ENCODE measurements at regions not wholly inside any gene's neighbourhood (a gene's known extent, or its start where the extent isn't known, plus 50 kb on each side); places are given as distances from the start of the nearest gene placed in this dataset.

DNA sequence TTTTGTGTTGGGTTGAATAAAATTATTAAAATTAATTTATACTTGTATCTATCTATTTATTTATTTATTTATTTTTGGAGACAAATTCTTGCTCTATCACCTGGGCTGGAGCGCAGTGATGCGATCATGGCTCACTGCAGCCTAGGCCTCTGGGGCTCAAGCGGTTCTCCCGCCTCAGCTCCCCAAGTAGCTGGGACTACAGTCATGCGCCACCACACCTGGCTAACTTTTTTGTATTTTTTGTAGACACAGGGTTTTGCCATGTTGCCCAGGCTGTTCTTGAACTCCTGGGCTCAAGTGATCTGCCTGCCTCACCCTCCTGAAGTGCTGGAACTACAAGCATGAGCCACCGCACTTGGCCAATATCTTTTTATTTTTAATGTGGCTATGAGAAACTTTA is 134.7 kb upstream of the SPDL1 start:
- DNase-seq (ENCODE audit: low read depth), result no peak

DNA sequence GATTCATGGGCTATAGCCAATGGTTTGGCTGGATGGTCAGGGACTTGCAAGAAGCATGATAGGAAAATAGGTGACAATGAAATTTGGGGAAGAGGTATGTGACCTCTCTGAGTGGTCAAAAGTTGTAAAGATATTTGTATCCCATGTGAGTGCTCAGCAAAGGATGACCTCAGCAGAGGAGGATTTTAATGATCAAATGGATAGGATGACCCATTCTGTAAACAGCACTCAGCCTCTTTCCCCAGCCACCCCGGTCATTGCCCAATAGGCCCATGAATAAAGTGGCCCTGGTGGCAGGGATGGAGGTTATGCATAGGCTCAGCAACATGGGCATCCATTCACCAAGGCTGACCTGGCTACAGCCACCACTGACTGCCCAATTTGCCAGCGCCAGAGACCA is 138.4 kb upstream of the SPDL1 start:
- no peak for DNase-seq (ENCODE audit: low read depth)

DNA sequence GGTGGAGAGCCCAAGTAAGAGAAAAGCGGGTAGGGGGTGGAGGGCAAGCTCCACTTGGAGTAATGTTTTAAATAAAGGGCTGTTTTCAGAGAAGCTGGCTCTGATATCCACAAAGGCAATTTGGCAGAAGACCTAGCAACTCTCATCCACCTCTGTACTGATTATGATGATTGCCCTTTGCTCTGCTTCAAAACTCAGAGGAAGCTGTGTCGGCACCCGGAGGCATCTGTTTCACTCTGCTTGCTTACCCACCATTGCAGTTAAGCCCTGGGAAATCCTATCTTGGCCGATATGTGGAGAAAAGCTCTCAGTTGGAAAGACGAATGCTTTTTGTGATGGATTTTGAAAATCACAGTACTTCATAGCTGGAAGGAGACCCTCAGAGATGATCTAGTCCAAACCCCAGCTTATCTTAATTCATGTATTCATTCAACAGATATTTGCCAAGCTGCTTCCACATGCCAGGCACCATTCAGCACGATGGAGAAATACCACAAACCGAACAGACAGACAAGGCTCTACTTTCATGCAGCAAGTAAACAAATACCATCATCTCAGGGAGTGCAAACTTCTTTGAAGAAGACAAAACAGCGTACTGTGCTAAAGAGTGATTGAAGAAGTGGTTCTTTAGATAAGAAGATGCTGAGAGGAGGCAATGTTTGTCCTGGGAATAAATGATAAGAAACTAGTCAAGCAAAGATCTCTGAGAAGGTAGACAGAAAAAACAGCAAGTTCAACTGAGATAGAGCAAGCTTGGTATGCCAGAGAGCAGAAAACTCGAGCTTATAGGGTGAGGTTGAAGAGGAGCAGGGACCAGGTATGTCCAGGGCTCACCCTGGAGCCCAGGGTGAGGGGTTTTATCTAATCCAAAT is 140.4 kb upstream of the SPDL1 start:
- DNase-seq (ENCODE audit: low read depth), result no peak

DNA sequence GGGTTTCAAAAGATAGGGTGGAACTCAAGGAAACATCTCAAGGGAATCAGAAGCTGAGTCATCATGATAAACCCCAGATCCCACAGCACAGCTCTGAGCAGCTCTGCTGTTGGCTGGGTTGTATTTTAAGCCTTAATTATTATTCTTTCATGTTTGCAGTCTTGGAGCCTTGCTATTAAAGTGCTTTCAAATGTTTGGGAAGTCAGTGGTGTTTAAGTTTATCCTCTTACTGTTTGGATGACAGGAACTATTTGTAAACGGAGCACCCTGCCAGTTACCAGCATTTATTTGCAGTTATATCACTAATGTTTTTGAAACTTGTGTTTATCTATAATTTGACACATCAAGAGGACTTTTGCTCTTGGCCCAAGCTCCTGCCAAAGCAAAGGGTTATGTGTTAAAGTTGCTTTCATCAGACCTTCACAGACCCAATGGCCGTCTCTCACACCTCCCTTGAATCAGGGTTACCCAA is 141.1 kb upstream of the SPDL1 start:
- DNase-seq (ENCODE audit: low read depth), result no peak

DNA sequence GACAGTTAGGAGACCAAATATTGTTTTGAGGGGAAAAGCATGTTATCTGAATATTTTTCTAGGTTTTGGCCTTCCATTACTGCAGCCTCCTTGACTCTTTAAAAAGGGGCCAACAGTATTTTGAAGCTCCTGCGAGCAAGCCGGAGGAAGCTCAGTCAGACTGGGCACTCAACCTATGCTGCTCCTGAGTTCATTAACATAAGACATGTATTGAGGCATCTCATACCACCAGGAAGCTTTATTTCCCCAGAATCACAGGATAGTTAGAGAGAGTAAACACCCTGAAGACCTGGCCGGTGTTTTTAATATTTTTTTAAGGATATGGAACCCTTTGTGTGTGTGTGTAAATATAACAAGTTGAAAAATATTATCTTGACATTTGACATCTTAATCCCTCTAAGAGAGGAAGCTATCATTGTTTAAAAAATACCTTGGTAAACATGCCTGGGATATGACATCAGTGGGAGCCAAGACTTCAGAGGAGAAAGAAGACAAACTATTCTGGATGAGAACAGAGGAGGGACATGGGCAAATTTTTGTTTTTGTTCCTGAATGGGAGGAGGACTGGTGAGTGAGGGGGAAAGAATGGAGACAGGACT is 139.3 kb upstream of the SLIT3 start:
- no peak for DNase-seq (ENCODE audit: low read depth)

DNA sequence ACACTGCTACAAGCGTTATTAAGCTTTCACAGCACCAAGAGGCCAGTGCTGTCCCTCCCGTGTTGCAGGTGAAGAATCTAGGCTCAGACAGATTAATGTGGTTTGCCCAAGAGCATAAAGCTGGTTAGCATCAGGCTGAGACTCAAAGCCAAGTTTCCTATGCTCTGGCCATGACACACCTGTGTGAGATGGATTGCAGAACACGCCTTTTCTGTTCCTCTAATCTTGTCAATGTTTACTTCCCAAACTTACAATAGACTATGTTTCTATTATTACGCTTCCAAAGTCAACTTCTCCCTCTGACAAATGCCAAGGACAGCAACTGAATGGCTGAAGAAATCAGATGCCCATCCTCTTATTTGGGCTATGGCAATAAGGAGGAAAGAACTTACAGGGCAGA is 138.4 kb upstream of the SLIT3 start:
- no peak for DNase-seq (ENCODE audit: low read depth)

DNA sequence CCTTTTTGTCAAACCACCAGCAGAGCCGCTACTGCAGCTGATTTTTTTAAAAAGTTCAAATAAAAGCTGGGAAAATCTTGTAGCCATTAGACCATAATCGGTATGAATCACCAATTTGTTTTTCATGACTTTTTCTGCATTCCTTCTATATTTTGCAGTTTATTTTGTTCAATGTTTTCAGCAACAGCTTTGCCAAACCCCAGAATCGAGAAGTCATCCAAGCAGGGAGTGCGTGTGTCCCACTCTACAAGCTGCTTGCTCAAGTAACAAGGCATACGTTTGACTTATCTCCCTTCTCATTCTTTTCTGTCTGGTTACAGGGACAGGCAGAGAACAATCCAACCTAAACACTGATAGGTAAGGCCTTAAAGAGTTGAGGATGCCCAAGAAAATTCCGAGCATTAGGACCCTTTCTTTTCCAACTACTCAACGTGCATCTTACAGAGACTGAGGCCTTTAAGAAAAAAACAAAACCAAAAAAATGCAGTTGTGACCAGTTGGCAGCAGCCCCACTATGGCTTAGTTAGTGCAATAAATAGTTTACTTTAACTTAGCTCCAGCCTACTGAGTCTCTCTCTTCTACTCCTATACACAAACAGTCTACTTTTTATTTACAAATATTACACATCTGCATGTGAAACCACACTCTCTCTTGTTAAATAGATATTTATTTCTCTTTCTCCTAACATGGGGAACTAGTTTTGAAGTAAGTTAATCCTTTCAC is 134.7 kb upstream of the SLIT3 start:
- DNase-seq (ENCODE audit: low read depth), result no peak

DNA sequence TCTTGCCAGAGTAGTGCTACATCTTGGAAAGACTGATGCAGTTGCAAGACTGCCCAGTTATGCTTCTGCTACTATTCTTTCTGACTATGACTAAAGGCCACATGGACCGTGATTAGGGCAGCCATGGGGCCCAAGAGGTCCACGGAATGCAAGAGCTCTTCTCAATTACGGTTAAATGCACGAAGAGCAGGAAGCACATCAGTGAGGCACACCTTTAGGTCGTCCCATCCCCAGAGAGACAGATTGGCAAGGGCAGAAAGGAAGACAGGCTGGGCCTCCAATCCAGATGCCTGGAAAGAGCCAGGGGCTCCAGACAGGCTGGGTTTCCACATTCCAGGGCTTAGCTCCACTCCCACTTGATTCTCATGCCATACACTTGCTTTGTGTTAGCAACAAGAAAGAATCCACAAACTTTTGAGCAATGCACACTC is 132.3 kb upstream of the SLIT3 start:
- no peak for DNase-seq (ENCODE audit: low read depth)

DNA sequence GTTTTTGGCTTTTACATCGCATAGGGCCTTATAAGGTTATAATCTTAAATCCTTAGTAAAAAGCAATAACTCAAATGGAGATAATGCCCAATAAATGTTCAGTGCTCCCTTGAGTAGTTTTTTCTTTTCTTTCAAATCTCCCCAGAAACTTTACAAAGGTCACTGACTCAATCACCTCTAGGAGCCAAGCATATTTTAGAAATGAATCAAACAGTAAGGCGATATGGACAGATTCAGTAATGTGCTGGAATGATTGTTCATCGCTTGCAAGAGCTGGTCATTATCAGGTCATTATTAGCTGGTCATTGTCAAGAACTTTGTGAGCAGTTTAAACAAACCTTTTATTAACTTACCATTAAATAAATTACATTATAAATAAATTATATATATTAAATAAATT is 130.4 kb upstream of the SLIT3 start:
- no peak for DNase-seq (ENCODE audit: low read depth)

DNA sequence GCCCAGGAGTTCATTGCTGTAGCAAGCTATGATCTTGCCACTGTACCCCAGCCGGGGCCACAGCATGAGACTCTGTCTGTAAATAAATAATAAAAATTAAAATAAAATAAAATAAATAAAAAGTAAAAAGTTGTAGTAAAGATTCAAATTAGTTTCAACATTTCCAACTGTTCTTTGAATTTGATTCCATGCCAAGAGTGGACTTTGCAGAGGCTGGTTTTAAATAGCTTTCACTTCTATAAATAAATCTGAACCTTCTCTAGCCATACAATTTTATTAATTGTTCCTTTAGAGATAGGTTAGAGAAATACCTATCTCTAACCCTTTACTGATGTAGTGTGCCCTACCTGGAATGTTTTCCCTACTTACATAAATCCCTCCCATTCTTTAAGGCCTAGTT is 129.7 kb upstream of the SLIT3 start:
- DNase-seq (ENCODE audit: low read depth), result no peak

DNA sequence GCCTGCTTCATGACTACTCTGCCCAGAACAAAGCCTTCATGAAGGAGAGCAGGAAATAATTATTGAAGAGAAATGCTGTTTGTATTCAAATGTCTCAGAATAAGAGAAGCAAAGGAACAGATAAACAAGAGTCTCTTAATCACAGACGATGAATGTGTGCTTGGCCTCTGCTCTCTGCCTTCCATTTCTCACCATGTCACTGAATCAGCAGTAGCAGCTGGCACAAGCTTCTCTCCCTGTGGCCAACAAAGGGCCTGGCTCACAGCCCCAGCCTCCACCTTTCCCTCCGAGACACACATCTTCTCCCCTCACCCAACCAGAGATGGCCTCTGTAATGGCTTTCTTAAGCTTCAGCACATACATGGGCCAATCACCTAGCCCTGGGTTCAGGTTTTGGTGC is 128.1 kb upstream of the SLIT3 start:
- DNase-seq (ENCODE audit: low read depth), result no peak

DNA sequence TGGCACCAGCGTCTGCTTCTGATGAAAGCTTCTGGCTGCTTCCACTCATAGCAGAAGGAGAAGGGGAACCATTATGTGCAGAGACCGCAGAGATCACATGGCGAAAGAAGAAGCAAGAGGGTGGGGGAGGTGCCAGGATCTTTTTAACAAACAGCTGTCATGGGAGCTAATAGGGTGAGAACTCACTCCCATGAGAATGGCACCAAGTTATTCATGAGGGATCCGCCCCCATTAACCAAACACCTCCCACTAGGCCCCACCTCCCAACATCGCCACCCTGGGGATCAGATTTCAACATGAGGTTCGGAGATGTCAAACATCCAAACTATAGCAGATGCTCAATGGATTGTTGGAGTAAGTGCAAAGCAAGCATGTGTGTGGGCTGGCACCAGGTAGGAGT is 125.8 kb upstream of the SLIT3 start:
- no peak for DNase-seq (ENCODE audit: low read depth)

DNA sequence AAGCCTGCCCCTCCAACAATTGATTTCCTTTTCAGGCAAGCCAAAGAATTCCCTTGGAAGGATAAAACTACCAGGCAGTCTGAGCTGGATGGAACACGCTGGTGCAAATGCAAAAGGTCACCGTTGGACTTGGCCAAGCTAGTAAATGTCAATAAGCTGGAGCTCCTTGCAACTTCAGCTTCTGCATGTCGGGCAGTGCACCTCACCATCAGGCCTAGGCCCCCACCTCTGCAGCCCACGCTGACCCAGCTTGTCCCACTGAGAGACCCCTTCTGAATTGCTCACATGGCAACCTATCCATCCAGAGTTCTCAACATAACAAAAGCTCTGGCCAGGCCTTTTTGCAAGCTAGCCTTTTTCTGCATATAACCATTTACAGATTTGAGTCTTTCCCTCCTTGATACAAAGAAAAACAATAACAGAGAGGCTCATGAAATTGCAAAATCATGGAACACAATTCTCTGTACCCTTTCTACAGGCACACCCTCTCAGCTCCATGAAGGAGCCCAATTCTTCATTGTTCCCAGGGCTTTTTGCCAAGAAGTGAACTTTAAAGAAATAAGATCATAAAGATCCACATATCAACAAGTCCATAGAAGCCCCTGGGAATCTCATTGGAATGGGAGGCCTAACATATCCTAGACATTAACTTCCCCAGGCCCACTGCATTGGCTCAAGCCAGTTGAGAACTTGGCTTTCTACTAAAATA is 123.9 kb upstream of the SLIT3 start:
- DNase-seq (ENCODE audit: low read depth), result no peak

DNA sequence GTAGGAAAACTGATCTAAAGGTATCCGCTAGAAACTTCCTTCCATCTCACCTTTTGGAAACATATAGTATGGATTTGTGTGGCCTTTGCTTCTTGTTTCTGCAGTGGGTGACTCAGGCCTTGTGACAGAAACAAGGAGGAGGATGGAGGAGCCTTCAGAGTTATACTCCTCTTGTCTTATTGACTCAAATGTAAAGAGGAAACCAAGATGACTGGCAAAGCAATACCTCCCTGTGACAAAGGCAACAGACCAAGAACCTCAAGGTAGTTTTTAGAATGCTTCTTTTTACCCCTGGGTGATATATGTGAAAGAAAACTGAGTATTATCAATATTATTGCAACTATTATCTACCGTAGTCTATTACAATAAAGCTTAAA is 123.3 kb upstream of the SLIT3 start:
- no peak for DNase-seq (ENCODE audit: low read depth)

DNA sequence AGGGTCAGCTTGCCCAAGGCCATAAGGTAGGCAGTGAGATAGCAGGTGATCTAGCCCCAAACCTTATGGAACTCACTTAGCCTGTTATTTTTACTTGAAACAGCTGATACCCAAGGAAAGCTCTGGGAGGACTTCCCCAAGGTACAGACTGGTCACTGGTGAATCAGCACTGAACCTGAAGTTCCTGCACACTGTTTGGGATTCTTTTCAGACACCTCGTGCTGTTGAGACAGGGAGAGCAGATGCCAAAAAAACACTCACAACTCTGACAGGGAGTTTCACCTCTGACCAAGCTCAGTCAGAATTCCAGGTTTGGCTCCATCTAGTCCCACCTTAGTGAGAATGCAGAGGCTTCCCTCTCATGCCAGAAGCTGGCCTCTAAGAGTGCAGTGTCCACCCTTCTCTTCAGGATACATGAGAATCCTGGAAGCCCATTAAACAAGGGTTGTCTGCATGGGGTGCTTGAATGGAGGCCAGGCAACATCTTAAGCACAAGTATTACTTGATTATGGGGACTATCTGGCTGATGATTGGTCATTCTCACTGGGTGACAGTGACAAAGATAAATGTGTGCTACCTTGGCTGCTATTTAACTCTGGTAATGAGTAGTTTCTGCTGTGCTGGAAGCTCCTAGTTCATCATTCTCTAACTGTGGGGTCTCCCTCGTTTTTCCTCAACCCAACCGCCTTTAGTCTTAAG is 122.8 kb upstream of the SLIT3 start:
- DNase-seq (ENCODE audit: low read depth), result no peak

DNA sequence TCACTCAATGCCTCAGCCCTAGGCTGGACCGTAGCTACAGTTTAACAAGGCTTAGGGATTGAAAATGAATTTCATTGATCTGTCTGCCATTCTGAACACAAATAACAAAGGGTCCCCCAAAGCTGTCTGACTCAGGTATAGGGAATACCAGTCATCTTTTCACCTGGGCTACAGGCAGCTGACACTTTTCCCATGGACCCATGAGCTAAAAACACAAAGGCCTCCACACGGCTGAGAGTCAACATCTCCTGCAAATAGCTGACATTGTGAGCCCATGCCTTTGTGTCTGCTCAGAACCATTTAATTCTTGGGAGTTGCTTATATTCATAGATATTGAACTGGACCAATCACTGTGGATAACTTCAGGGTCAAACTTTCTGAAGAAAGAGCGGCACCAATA is 121.1 kb upstream of the SLIT3 start:
- DNase-seq (ENCODE audit: low read depth), result no peak

DNA sequence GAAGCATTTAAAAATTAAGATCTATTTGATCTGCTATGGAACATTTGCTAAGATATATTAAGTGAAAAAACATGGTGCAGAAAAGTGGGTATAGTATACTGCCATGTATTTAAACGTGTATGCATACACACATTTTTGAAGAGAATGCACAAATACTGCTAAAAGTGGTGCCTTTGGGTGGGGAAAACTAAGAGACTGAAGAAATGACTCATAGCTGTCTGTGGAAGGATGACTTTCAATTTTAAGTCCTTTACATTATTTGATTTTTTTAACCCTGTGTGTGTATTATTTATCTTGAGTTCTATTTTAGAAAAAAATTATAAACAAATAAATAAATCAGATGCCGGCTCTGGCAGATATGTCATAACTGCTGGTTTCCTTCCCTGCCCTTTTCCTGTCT is 120.7 kb upstream of the SLIT3 start:
- no peak for DNase-seq (ENCODE audit: low read depth)

DNA sequence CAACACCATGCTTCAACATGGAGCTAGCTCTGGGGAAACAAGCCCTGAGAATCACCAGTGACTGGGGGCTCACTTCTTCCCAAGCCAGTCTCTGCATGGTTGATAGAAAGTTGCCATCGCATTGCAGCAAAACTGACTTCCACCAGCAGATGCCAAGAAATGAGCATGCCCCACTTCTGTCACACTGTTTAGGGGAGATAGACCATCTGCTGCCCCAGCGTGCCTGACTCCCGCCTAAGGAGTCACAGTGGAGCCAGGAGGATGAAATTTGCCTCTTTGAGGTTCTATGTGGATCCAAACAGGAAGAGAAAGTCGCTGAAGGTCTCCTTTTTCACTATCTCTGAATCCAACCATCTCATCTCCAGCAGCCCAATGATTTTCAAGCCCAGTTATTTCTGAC is 116.7 kb upstream of the SLIT3 start:
- DNase-seq (ENCODE audit: low read depth), result no peak

DNA sequence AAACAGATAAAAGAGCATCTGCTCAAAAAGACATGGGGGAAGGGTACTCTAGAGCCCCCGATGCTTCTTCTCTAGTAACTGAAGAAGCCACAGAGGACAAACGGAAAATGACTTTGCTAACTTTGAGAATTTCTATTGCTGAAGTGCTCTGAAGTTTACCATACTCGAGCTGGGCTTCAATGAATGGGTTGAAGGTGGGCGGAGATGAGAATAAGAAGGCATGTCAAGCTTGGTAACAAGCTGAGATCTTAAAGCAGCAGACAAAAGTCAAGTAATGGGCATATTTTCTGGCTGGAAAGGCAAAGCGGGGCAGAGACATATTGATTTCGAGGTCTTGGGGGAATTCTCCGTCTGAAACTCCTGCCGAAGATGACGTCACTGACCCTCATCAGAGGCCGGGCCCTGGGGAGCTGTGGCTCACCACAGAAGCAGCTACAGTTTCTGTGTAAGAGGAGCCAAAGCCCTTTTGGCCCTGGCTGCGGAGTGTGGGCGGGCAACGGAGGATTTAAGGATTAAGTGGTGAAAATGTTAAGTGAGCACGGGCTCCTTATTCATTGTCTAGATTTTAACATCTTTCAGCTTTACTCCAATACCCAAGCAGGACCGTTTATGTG is 115.8 kb upstream of the SLIT3 start:
- DNase-seq (ENCODE audit: low read depth), result peak; percentile 98

DNA sequence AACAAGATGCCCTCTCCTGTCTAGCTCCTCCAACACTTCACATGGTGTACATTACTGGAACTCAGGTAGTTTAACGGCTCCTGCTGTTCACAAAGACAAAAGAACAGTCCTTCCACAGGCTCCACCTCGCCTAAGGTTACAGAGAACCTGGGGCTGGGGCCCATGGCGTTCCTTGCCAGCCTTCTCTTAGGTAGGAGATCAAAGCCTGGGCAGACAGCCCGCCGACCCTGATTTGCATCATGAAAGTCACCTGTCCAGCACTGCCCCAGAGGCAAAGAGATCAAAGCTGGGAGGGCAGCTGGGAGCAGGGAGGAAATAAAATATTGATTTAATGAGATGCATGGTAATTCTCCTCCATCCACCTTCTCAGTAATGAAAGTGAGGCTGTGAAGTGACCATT is 115.0 kb upstream of the SLIT3 start:
- no peak for DNase-seq (ENCODE audit: low read depth)

DNA sequence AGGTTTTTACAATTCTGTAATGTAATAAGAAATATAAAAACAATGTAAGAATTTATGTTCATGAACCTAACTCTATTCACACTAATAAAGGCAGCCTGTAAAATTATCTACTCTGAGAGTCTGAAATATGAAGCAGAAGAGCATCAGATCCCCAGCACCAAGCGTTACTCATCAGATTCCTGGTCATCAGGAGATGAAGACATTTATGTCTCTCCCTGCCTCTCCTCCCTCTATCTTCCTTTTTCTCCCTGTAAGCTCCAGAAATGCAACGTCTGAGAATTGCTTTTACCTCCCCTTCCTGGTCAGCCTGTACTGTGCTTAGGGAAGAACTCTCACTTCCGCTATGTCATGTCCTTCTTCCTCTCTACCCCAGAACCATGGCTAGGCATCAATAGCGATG is 114.4 kb upstream of the SLIT3 start:
- no peak for DNase-seq (ENCODE audit: low read depth)

All from stromal cell of bone marrow (primary cell).